ENCODE measurements at regions not wholly inside any gene's neighbourhood (a gene's known extent, or its start where the extent isn't known, plus 50 kb on each side); places are given as distances from the start of the nearest gene placed in this dataset.

DNA sequence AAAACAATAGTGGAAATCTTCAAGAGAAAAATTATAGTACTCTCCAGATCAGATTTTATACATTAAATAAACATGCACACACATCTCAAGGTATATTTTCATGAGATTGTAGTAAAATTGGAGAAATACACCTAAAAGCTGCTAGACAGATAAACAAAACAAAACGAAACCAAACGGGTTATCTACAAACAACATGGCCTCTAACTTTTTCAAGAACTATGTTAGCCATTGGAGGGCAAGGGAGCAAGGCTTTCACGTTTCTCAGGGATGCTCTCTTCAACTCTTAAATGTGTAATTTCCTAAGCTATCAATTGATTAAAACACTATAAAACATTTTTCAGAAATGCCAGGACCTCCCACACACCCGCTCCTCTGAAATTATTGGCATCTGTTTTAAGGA is 1262.4 kb upstream of the PCDH20 start:
- H3K27me3 ChIP-seq (ENCODE audit: insufficient read depth, low read length) = no peaks in the 10 kb centered on the region
- H3K18ac ChIP-seq (ENCODE audit: low read length) = no peak overlapping the region
- no peak overlapping the region for H2AFZ ChIP-seq (ENCODE audit: insufficient read depth, low read length, poor library complexity)
- H4K12ac ChIP-seq (ENCODE audit: low read depth, low read length) = no peak overlapping the region
- no peak overlapping the region for H2BK12ac ChIP-seq (ENCODE audit: low read length)
- no peak overlapping the region for H3K14ac ChIP-seq (ENCODE audit: low read length)
- no peak overlapping the region for H3K27ac ChIP-seq (ENCODE audit: low read depth, low read length)
- no peaks in the 10 kb centered on the region for H3K4me1 ChIP-seq (ENCODE audit: control insufficient read depth in 1 of 2, insufficient read depth in 2 of 2, low read length in 2 of 2)
- no peak overlapping the region for H4K8ac ChIP-seq (ENCODE audit: low read depth, low read length)
- no peak overlapping the region for H4K91ac ChIP-seq (ENCODE audit: low read depth, low read length)
- no peak for DNase-seq
- no peak overlapping the region for H3K23ac ChIP-seq (ENCODE audit: low read length)
- H3K79me2 ChIP-seq (ENCODE audit: control insufficient read depth, insufficient read depth, low read length, poor library complexity) = no peaks in the 10 kb centered on the region
- no peaks in the 10 kb centered on the region for H3K36me3 ChIP-seq (ENCODE audit: control insufficient read depth in 1 of 2, insufficient read depth in 2 of 2, low read length in 2 of 2)
- H3K4me2 ChIP-seq (ENCODE audit: low read length) = no peak overlapping the region
- no peaks in the 10 kb centered on the region for H3K79me1 ChIP-seq (ENCODE audit: low read length)
- H3K9ac ChIP-seq (ENCODE audit: low read length) = no peak overlapping the region
- no CpG with 5 or more reads among the region's 4 CpGs for WGBS (ENCODE audit: extremely low coverage, insufficient coverage, insufficient read length)
- no peak overlapping the region for H3K4ac ChIP-seq (ENCODE audit: low read depth, low read length)
- no peak overlapping the region for H2BK5ac ChIP-seq (ENCODE audit: low read depth, low read length, poor library complexity)
- H2AK5ac ChIP-seq (ENCODE audit: low read length) = no peak overlapping the region
- H2BK120ac ChIP-seq (ENCODE audit: insufficient read depth, low read length, poor library complexity) = no peak overlapping the region
- H3K4me3 ChIP-seq (ENCODE audit: low read depth, low read length) = no peak overlapping the region
- H3K9me3 ChIP-seq (ENCODE audit: insufficient read depth, low read depth, low read length) = no peaks in the 10 kb centered on the region

DNA sequence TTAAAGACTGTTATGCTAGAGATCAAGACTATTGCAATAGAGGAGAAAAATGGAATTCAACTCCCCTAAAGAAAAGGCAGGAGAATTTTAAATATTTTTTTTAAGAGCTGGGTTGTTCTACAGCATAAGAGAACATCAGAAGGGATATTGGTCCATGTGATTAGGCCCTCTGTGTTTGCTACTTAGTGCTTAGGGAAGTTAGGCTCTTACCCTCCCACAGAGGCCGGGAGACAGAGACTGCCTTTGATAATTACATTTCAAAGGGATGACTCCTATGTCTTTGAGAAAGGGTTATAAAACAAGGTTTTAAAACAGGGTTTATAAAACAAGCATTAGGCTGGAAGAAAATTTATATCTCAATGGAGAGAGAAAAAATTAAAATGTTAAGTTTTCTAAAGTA is 1248.1 kb upstream of the PCDH20 start:
- Histone ChIP-seq H3K18ac (ENCODE audit: low read length) (no peak overlapping the region), H2AFZ (ENCODE audit: insufficient read depth, low read length, poor library complexity) (no peak overlapping the region), H2AK5ac (ENCODE audit: low read length) (no peak overlapping the region), H2BK5ac (ENCODE audit: low read depth, low read length, poor library complexity) (no peak overlapping the region), H3K23ac (ENCODE audit: low read length) (no peak overlapping the region), H3K79me1 (ENCODE audit: low read length) (no peaks in the 10 kb centered on the region), H4K12ac (ENCODE audit: low read depth, low read length) (no peak overlapping the region), H3K9ac (ENCODE audit: low read length) (no peak overlapping the region), H3K9me3 (ENCODE audit: insufficient read depth, low read depth, low read length) (no peaks in the 10 kb centered on the region), H4K91ac (ENCODE audit: low read depth, low read length) (no peak overlapping the region), H3K36me3 (ENCODE audit: control insufficient read depth in 1 of 2, insufficient read depth in 2 of 2, low read length in 2 of 2) (no peaks in the 10 kb centered on the region), H3K4ac (ENCODE audit: low read depth, low read length) (no peak overlapping the region), H3K14ac (ENCODE audit: low read length) (no peak overlapping the region), H3K79me2 (ENCODE audit: control insufficient read depth, insufficient read depth, low read length, poor library complexity) (no peaks in the 10 kb centered on the region), H2BK12ac (ENCODE audit: low read length) (no peak overlapping the region), H3K4me3 (ENCODE audit: low read depth, low read length) (no peak overlapping the region), H3K4me2 (ENCODE audit: low read length) (no peak overlapping the region), H4K8ac (ENCODE audit: low read depth, low read length) (no peak overlapping the region), H3K27me3 (ENCODE audit: insufficient read depth, low read length) (no peaks in the 10 kb centered on the region), H3K4me1 (ENCODE audit: control insufficient read depth in 1 of 2, insufficient read depth in 2 of 2, low read length in 2 of 2) (no peaks in the 10 kb centered on the region), H3K27ac (ENCODE audit: low read depth, low read length) (no peak overlapping the region), H2BK120ac (ENCODE audit: insufficient read depth, low read length, poor library complexity) (no peak overlapping the region)
- DNase-seq = no peak
- no CpG with 5 or more reads among the region's 1 CpG for WGBS (ENCODE audit: extremely low coverage, insufficient coverage, insufficient read length)

- Histone ChIP-seq H3K4ac (ENCODE audit: low read depth, low read length) (no peak overlapping the region), H3K18ac (ENCODE audit: low read length) (no peak overlapping the region), H4K91ac (ENCODE audit: low read depth, low read length) (no peak overlapping the region), H3K4me2 (ENCODE audit: low read length) (no peak overlapping the region), H3K27ac (ENCODE audit: low read depth, low read length) (no peak overlapping the region), H2BK12ac (ENCODE audit: low read length) (no peak overlapping the region), H3K9me3 (ENCODE audit: insufficient read depth, low read depth, low read length) (no peaks in the 10 kb centered on the region), H3K79me2 (ENCODE audit: control insufficient read depth, insufficient read depth, low read length, poor library complexity) (no peaks in the 10 kb centered on the region), H3K14ac (ENCODE audit: low read length) (no peak overlapping the region), H2BK5ac (ENCODE audit: low read depth, low read length, poor library complexity) (no peak overlapping the region), H3K27me3 (ENCODE audit: insufficient read depth, low read length) (no peaks in the 10 kb centered on the region), H2BK120ac (ENCODE audit: insufficient read depth, low read length, poor library complexity) (no peak overlapping the region), H2AFZ (ENCODE audit: insufficient read depth, low read length, poor library complexity) (no peak overlapping the region), H3K4me3 (ENCODE audit: low read depth, low read length) (no peak overlapping the region), H2AK5ac (ENCODE audit: low read length) (no peak overlapping the region), H4K8ac (ENCODE audit: low read depth, low read length) (no peak overlapping the region), H3K79me1 (ENCODE audit: low read length) (no peaks in the 10 kb centered on the region), H3K4me1 (ENCODE audit: control insufficient read depth in 1 of 2, insufficient read depth in 2 of 2, low read length in 2 of 2) (no peaks in the 10 kb centered on the region), H3K9ac (ENCODE audit: low read length) (no peak overlapping the region), H4K12ac (ENCODE audit: low read depth, low read length) (no peak overlapping the region), H3K23ac (ENCODE audit: low read length) (no peak overlapping the region), H3K36me3 (ENCODE audit: control insufficient read depth in 1 of 2, insufficient read depth in 2 of 2, low read length in 2 of 2) (no peaks in the 10 kb centered on the region)
- WGBS (ENCODE audit: extremely low coverage, insufficient coverage, insufficient read length) = no CpG with 5 or more reads among the region's 3 CpGs
- no peak for DNase-seq
Observed at GRCh38 chr13:62659365-62659764, 1243.7 kb upstream of the PCDH20 start.

DNA sequence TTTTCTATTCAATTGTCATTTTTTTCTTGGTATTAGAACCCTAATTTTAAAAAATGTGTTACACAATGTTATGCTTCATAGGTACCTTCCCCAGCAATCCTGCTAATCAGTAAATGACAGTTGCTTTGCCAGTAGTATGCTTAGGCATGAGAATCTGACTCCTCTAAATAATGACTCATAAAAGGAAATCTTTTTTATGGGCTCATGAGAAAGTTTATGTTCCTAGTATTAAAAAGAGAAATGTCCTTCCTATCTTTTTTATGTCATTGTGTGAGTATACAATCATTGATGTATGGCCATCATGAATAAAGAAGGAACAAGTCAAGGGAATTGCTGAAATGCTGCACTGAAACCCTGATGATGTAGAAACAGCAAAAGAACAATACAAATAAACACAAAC is 1237.7 kb upstream of the PCDH20 start:
- Histone ChIP-seq H3K18ac (ENCODE audit: low read length) (no peak overlapping the region), H2BK120ac (ENCODE audit: insufficient read depth, low read length, poor library complexity) (no peak overlapping the region), H3K27ac (ENCODE audit: low read depth, low read length) (no peak overlapping the region), H3K9me3 (ENCODE audit: insufficient read depth, low read depth, low read length) (no peaks in the 10 kb centered on the region), H3K4me1 (ENCODE audit: control insufficient read depth in 1 of 2, insufficient read depth in 2 of 2, low read length in 2 of 2) (no peaks in the 10 kb centered on the region), H2BK5ac (ENCODE audit: low read depth, low read length, poor library complexity) (no peak overlapping the region), H4K91ac (ENCODE audit: low read depth, low read length) (no peak overlapping the region), H3K79me2 (ENCODE audit: control insufficient read depth, insufficient read depth, low read length, poor library complexity) (no peaks in the 10 kb centered on the region), H2BK12ac (ENCODE audit: low read length) (no peak overlapping the region), H3K36me3 (ENCODE audit: control insufficient read depth in 1 of 2, insufficient read depth in 2 of 2, low read length in 2 of 2) (no peaks in the 10 kb centered on the region), H3K27me3 (ENCODE audit: insufficient read depth, low read length) (no peaks in the 10 kb centered on the region), H3K4ac (ENCODE audit: low read depth, low read length) (no peak overlapping the region), H4K8ac (ENCODE audit: low read depth, low read length) (no peak overlapping the region), H3K4me3 (ENCODE audit: low read depth, low read length) (no peak overlapping the region), H3K14ac (ENCODE audit: low read length) (no peak overlapping the region), H2AK5ac (ENCODE audit: low read length) (no peak overlapping the region), H3K23ac (ENCODE audit: low read length) (no peak overlapping the region), H3K79me1 (ENCODE audit: low read length) (no peaks in the 10 kb centered on the region), H3K4me2 (ENCODE audit: low read length) (no peak overlapping the region), H4K12ac (ENCODE audit: low read depth, low read length) (no peak overlapping the region), H2AFZ (ENCODE audit: insufficient read depth, low read length, poor library complexity) (no peak overlapping the region), H3K9ac (ENCODE audit: low read length) (no peak overlapping the region)
- no peak for DNase-seq
